HEK293 (cell line): ENCODE measurements at regions not wholly inside any gene's neighbourhood (a gene's known extent, or its start where the extent isn't known, plus 50 kb on each side); places are given as distances from the start of the nearest gene placed in this dataset.

ENCODE experiments used
- CTCF ChIA-PET: fragments of 350-600 bp; formaldehyde crosslinking; extraction: SDS; loops from one replicate; lab custom pipeline; 2021; ENCODE audit warnings: antibody characterized with exemption; lab: Yijun Ruan, JAX
- POLR2A ChIA-PET: fragments of 300-600 bp; formaldehyde crosslinking; extraction: SDS; loops from one replicate; lab custom pipeline; 2020; ENCODE audit warnings: antibody characterized with exemption, inconsistent platforms; lab: Yijun Ruan, JAX
- H3K27ac ChIP-seq: fragments of 200-500 bp; sonication (Bioruptor generic); 2 replicates; pipeline ENCODE4 v1.5.1; 2014; ENCODE audit warnings: low read depth, low read length, control low read depth, inconsistent platforms; ENCODE audit errors: extremely low read depth
- H3K36me3 ChIP-seq, 2 experiments: fragments of 200-500 bp in 1 of 2; sonication (Bioruptor generic) in 1 of 2; 1 replicate in 1 of 2; 2 replicates in 1 of 2; pipeline ENCODE4 v1.5.1; 2014 to 2017; ENCODE audit warnings: inconsistent platforms in 2 of 2, low read length in 2 of 2; ENCODE audit not compliant: control insufficient read depth in 2 of 2, insufficient read depth in 1 of 2
- H3K4me1 ChIP-seq: fragments of 200-500 bp; sonication (Bioruptor generic); 2 replicates; pipeline ENCODE4 v1.5.1; 2014; ENCODE audit warnings: mild to moderate bottlenecking, low read length, inconsistent platforms; ENCODE audit not compliant: control insufficient read depth, insufficient read depth
- H3K4me3 ChIP-seq: 2 replicates; pipeline ENCODE4 v1.5.1; 2011; ENCODE audit warnings: low read depth, mild to moderate bottlenecking, control low read depth, low read length, moderate library complexity
- H3K9me3 ChIP-seq: fragments of 200-500 bp; sonication (Bioruptor generic); 2 replicates; pipeline ENCODE4 v1.5.1; 2014; ENCODE audit warnings: low read depth, low read length, inconsistent platforms; ENCODE audit not compliant: control insufficient read depth, insufficient read depth
- HOXA7 ChIP-seq: sonication (generic); formaldehyde crosslinking; IDR thresholded peaks from 2 replicates; pipeline ENCODE4 v1.8.1; 2022; ENCODE audit warnings: missing genetic modification reagents, borderline replicate concordance
- HOXD13 ChIP-seq: sonication (generic); formaldehyde crosslinking; IDR thresholded peaks from 2 replicates; pipeline ENCODE4 v1.8.0; 2022; ENCODE audit warnings: missing genetic modification reagents, borderline replicate concordance
- KLF9 ChIP-seq: fragments of 450-650 bp; formaldehyde crosslinking; IDR thresholded peaks from 2 replicates; pipeline ENCODE4 v1.5.1; 2016; ENCODE audit warnings: missing biosample characterization, missing genetic modification characterization, low read depth
- MYNN ChIP-seq: fragments of 450-650 bp; formaldehyde crosslinking; IDR thresholded peaks from 2 replicates; pipeline ENCODE4 v1.5.1; 2016; ENCODE audit warnings: missing biosample characterization, missing genetic modification characterization, borderline replicate concordance
- ZBTB48 ChIP-seq: fragments of 450-650 bp; formaldehyde crosslinking; IDR thresholded peaks from 2 replicates; pipeline ENCODE4 v1.5.1; 2016; ENCODE audit warnings: missing biosample characterization, missing genetic modification characterization
- ZFP41 ChIP-seq: fragments of 450-650 bp; formaldehyde crosslinking; IDR thresholded peaks from 2 replicates; pipeline ENCODE4 v1.5.1; 2016; ENCODE audit warnings: missing biosample characterization, missing genetic modification characterization, borderline replicate concordance
- ZIC2 ChIP-seq: fragments of 450-650 bp; formaldehyde crosslinking; IDR thresholded peaks from 2 replicates; pipeline ENCODE4 v1.5.1; 2016; ENCODE audit warnings: missing biosample characterization, missing genetic modification characterization
- ZNF155 ChIP-seq: fragments of 450-650 bp; formaldehyde crosslinking; IDR thresholded peaks from 2 replicates; pipeline ENCODE4 v1.5.1; 2016; ENCODE audit warnings: missing biosample characterization, missing genetic modification characterization
- ZNF311 ChIP-seq: fragments of 450-650 bp; formaldehyde crosslinking; IDR thresholded peaks from 2 replicates; pipeline ENCODE4 v1.5.1; 2017; ENCODE audit warnings: missing biosample characterization, missing genetic modification characterization, borderline replicate concordance
- ZNF341 ChIP-seq: fragments of 450-650 bp; formaldehyde crosslinking; IDR thresholded peaks from 2 replicates; pipeline ENCODE4; 2016; ENCODE audit warnings: low read depth, missing biosample characterization, missing genetic modification characterization
- ZNF423 ChIP-seq: fragments of 450-650 bp; formaldehyde crosslinking; IDR thresholded peaks from 2 replicates; pipeline ENCODE4 v1.5.1; 2016; ENCODE audit warnings: missing biosample characterization, missing genetic modification characterization
- ZNF501 ChIP-seq: fragments of 450-650 bp; formaldehyde crosslinking; IDR thresholded peaks from 2 replicates; pipeline ENCODE4 v1.5.1; 2016; ENCODE audit warnings: missing biosample characterization, missing genetic modification characterization
- ZNF529 ChIP-seq: fragments of 450-650 bp; formaldehyde crosslinking; IDR thresholded peaks from 2 replicates; pipeline ENCODE4 v1.5.1; 2017; ENCODE audit warnings: missing genetic modification characterization, missing biosample characterization; ENCODE audit not compliant: insufficient replicate concordance
- ZNF555 ChIP-seq: fragments of 450-650 bp; formaldehyde crosslinking; conservative IDR thresholded peaks from 2 replicates; pipeline ENCODE4 v1.5.1; 2017; ENCODE audit warnings: missing biosample characterization, mild to moderate bottlenecking, missing genetic modification characterization, inconsistent platforms
- ZNF621 ChIP-seq: fragments of 450-650 bp; formaldehyde crosslinking; IDR thresholded peaks from 2 replicates; pipeline ENCODE4 v1.5.1; 2017; ENCODE audit warnings: missing biosample characterization, missing genetic modification characterization
- ZNF776 ChIP-seq: fragments of 450-650 bp; formaldehyde crosslinking; IDR thresholded peaks from 2 replicates; pipeline ENCODE4 v1.5.0; 2017; ENCODE audit warnings: missing biosample characterization, missing genetic modification characterization, borderline replicate concordance
- ZNF830 ChIP-seq: fragments of 450-650 bp; IDR thresholded peaks from 2 replicates; pipeline ENCODE4 v1.5.0; 2018; ENCODE audit warnings: missing biosample characterization, missing genetic modification characterization, low read depth, mild to moderate bottlenecking, moderate library complexity
- ZSCAN16 ChIP-seq: fragments of 450-650 bp; formaldehyde crosslinking; IDR thresholded peaks from 2 replicates; pipeline ENCODE4 v1.5.1; 2016; ENCODE audit warnings: missing biosample characterization, missing genetic modification characterization
- TF ChIP-seq, protein P1 (sequence below): fragments of 450-650 bp; formaldehyde crosslinking; IDR thresholded peaks from 2 replicates; pipeline ENCODE4 v1.5.1; 2016; ENCODE audit warnings: missing biosample characterization, missing genetic modification characterization, low read depth
- TF ChIP-seq, protein P2 (sequence below): fragments of 450-650 bp; formaldehyde crosslinking; IDR thresholded peaks from 2 replicates; pipeline ENCODE4 v1.5.1; 2016; ENCODE audit warnings: missing biosample characterization, missing genetic modification characterization
- TF ChIP-seq, protein P3 (sequence below): fragments of 450-650 bp; formaldehyde crosslinking; IDR thresholded peaks from 2 replicates; pipeline ENCODE4 v1.5.1; 2016; ENCODE audit warnings: missing biosample characterization, missing genetic modification characterization

DNA sequence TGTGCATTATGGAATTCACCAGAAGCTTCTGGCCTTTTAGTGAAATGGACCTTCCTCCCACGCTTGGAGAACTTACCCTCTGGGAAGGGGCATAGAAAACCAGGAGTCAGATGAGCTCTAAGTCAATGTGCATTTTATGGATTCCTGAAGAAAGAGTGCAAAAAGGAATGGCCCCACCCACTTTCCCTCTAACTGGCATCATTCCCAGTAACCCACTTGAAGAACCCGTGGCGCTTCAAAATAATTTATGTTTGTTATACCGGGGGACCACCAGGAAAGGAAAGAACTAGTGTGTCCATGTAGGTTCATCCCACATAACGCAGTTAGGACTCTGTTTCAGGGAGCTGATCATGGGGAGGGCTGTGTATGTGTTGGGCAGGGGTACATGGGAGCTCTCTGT is 1153.4 kb downstream of the TMEM121 start:
- Histone ChIP-seq H3K9me3 (no peaks in the 10 kb centered on the region; the same call in 1 of the 2 replicates), H3K4me1 (no peaks in the 10 kb centered on the region), H3K4me3 (no peak overlapping the region), H3K27ac (no peak overlapping the region), H3K36me3 (no peaks in the 10 kb centered on the region)
- TF ChIP-seq ZFP41 (tag by site-specific recombination) = no peak
- no peak for TF ChIP-seq ZNF529 (tag by site-specific recombination)
- no peak for TF ChIP-seq ZNF423
- no peak for TF ChIP-seq HOXA7 (CRISPR knock-in tag)
- CTCF ChIA-PET = interaction anchor here (0.6 to 2.6 kb wide), 6 partner anchors 12 to 123 kb away, joined by 3 to 20 read pairs (median 3); no protein-coding TSS in a partner anchor
- POLR2A ChIA-PET = no interaction called here

DNA sequence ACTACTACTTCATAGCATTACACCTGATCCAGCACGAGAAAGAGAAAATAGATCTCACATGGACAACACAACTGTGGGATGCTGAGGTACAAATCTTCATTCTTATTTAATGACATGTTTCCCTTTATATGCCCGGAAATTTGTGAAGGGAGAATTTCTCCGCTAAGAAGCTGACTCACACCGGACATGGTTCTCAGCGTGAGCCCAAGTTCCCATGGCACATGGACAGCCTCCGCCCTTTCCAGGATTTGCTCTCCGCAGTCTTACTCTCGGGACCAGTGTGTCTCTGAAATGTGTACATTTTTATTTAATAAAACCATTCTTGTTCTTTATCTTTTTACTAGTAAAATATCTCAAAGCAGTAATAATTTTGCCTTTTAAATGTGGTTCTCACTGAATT is 1154.8 kb downstream of the TMEM121 start:
- Histone ChIP-seq H3K36me3 (no peaks in the 10 kb centered on the region), H3K9me3 (no peaks in the 10 kb centered on the region; the same call in 1 of the 2 replicates), H3K4me3 (no peak overlapping the region), H3K4me1 (no peaks in the 10 kb centered on the region), H3K27ac (no peak overlapping the region)
- ChIA-PET POLR2A (no interaction called here), CTCF (no interaction called here)
- TF ChIP-seq KLF9 (tag by site-specific recombination) = no peak
- no peak for TF ChIP-seq ZNF830 (tag by site-specific recombination)
- no peak for TF ChIP-seq ZIC2 (tag by site-specific recombination)

DNA sequence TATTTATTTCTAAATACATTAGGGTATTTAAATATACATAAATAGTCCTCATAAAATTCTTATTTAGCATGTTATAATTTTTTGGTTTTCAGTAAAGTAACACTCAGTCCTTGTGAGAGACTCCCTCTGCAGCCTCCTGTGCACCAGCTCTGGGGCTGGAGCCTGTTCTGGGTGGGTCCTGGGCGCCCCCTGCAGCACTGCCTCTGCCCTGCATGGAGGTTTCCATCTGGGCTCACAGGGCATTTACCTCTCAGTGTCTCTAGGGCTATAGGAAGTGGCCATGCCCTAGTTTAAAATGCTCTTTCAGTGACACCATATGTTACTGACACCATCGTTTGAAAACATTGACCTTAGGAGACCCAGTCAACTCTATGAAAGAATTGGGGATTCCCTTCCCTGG is 1155.2 kb downstream of the TMEM121 start:
- Histone ChIP-seq H3K4me3 (no peak overlapping the region), H3K36me3 (no peaks in the 10 kb centered on the region), H3K9me3 (no peaks in the 10 kb centered on the region; the same call in 1 of the 2 replicates), H3K4me1 (no peaks in the 10 kb centered on the region), H3K27ac (no peak overlapping the region)
- CTCF ChIA-PET = interaction anchor here (1.1 to 1.7 kb wide), 2 partner anchors 10 to 214 kb away, joined by 4 read pairs; no protein-coding TSS in a partner anchor
- no peak for TF ChIP-seq ZSCAN16 (tag by site-specific recombination)
- no peak for TF ChIP-seq ZNF341
- TF ChIP-seq ZNF155 (tag by site-specific recombination) = no peak
- TF ChIP-seq HOXD13 (CRISPR knock-in tag) = no peak
- TF ChIP-seq MYNN (tag by site-specific recombination) = no peak
- TF ChIP-seq, protein P1, sequence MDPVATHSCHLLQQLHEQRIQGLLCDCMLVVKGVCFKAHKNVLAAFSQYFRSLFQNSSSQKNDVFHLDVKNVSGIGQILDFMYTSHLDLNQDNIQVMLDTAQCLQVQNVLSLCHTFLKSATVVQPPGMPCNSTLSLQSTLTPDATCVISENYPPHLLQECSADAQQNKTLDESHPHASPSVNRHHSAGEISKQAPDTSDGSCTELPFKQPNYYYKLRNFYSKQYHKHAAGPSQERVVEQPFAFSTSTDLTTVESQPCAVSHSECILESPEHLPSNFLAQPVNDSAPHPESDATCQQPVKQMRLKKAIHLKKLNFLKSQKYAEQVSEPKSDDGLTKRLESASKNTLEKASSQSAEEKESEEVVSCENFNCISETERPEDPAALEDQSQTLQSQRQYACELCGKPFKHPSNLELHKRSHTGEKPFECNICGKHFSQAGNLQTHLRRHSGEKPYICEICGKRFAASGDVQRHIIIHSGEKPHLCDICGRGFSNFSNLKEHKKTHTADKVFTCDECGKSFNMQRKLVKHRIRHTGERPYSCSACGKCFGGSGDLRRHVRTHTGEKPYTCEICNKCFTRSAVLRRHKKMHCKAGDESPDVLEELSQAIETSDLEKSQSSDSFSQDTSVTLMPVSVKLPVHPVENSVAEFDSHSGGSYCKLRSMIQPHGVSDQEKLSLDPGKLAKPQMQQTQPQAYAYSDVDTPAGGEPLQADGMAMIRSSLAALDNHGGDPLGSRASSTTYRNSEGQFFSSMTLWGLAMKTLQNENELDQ (tag by site-specific recombination) = no peak
- TF ChIP-seq ZNF501 (tag by site-specific recombination) = no peak
- no peak for TF ChIP-seq ZNF555 (tag by site-specific recombination)
- TF ChIP-seq, protein P2, sequence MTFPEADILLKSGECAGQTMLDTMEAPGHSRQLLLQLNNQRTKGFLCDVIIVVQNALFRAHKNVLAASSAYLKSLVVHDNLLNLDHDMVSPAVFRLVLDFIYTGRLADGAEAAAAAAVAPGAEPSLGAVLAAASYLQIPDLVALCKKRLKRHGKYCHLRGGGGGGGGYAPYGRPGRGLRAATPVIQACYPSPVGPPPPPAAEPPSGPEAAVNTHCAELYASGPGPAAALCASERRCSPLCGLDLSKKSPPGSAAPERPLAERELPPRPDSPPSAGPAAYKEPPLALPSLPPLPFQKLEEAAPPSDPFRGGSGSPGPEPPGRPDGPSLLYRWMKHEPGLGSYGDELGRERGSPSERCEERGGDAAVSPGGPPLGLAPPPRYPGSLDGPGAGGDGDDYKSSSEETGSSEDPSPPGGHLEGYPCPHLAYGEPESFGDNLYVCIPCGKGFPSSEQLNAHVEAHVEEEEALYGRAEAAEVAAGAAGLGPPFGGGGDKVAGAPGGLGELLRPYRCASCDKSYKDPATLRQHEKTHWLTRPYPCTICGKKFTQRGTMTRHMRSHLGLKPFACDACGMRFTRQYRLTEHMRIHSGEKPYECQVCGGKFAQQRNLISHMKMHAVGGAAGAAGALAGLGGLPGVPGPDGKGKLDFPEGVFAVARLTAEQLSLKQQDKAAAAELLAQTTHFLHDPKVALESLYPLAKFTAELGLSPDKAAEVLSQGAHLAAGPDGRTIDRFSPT (tag by site-specific recombination) = no peak
- TF ChIP-seq ZNF621 = no peak
- TF ChIP-seq, protein P3, sequence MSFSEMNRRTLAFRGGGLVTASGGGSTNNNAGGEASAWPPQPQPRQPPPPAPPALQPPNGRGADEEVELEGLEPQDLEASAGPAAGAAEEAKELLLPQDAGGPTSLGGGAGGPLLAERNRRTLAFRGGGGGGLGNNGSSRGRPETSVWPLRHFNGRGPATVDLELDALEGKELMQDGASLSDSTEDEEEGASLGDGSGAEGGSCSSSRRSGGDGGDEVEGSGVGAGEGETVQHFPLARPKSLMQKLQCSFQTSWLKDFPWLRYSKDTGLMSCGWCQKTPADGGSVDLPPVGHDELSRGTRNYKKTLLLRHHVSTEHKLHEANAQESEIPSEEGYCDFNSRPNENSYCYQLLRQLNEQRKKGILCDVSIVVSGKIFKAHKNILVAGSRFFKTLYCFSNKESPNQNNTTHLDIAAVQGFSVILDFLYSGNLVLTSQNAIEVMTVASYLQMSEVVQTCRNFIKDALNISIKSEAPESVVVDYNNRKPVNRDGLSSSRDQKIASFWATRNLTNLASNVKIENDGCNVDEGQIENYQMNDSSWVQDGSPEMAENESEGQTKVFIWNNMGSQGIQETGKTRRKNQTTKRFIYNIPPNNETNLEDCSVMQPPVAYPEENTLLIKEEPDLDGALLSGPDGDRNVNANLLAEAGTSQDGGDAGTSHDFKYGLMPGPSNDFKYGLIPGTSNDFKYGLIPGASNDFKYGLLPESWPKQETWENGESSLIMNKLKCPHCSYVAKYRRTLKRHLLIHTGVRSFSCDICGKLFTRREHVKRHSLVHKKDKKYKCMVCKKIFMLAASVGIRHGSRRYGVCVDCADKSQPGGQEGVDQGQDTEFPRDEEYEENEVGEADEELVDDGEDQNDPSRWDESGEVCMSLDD = no peak
- TF ChIP-seq ZBTB48 (tag by site-specific recombination) = no peak
- TF ChIP-seq ZNF311 (tag by site-specific recombination) = no peak
- TF ChIP-seq ZNF776 (tag by site-specific recombination) = no peak
- POLR2A ChIA-PET = no interaction called here
